Rectal smooth muscle tissue (tissue), 1 donor: ENCODE measurements at regions not wholly inside any gene's neighbourhood (a gene's known extent, or its start where the extent isn't known, plus 50 kb on each side); places are given as distances from the start of the nearest gene placed in this dataset.
"Not testable (repeated sequence)": the region's sequence is repeated elsewhere in the genome, so short reads cannot be mapped to it uniquely, and the experiment has no call there.

ENCODE experiments used
- H3K27ac ChIP-seq: one replicate; pipeline ENCODE4 v1.7.0; 2013; ENCODE audit warnings: low read depth, low read length, inconsistent platforms
- H3K27me3 ChIP-seq: one replicate; pipeline ENCODE4 v1.7.0; 2013; ENCODE audit warnings: low read length; ENCODE audit not compliant: control insufficient read depth, insufficient read depth
- H3K36me3 ChIP-seq: one replicate; pipeline ENCODE4 v1.7.0; 2013; ENCODE audit warnings: low read length; ENCODE audit not compliant: control insufficient read depth, insufficient read depth
- H3K4me1 ChIP-seq: one replicate; pipeline ENCODE4 v1.7.0; 2013; ENCODE audit warnings: low read length; ENCODE audit not compliant: control insufficient read depth, insufficient read depth
- H3K4me3 ChIP-seq: one replicate; pipeline ENCODE4 v1.7.0; 2013; ENCODE audit warnings: low read length
- H3K9ac ChIP-seq: one replicate; pipeline ENCODE4 v1.7.0; 2013; ENCODE audit warnings: low read length

GRCh38 chr16:47991491-47991890, 164.3 kb downstream of the ABCC12 start:
- Histone ChIP-seq H3K4me3 (no peak overlapping the region), H3K27ac (no peak overlapping the region), H3K9ac (no peak overlapping the region), H3K4me1 (no peaks in the 10 kb centered on the region), H3K36me3 (no peaks in the 10 kb centered on the region), H3K27me3 (no peaks in the 10 kb centered on the region)

DNA sequence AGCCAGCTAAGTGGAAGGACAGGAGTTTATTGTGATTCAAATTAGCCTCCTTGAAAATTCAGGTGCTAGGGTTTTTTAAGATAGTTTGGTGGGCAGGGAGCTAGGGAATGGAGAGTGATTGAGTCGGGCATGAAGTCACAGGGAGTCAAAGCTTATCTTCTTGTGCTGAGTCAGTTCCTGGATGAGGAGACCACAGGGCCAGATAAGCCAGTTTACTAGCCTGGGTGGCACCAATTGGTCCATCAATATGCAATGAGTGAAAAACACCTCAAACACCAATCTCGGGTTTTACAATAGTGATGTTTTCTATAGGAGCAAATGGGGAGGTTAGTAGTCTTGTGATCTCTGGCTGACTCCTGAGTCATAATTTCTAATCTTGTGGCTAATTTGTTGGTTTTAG, 165.1 kb downstream of the ABCC12 start:
- no peak overlapping the region for H3K27ac ChIP-seq
- no peaks in the 10 kb centered on the region for H3K27me3 ChIP-seq
- no peak overlapping the region for H3K4me3 ChIP-seq
- no peaks in the 10 kb centered on the region for H3K36me3 ChIP-seq
- H3K9ac ChIP-seq: no peak overlapping the region
- H3K4me1 ChIP-seq: no peaks in the 10 kb centered on the region

DNA sequence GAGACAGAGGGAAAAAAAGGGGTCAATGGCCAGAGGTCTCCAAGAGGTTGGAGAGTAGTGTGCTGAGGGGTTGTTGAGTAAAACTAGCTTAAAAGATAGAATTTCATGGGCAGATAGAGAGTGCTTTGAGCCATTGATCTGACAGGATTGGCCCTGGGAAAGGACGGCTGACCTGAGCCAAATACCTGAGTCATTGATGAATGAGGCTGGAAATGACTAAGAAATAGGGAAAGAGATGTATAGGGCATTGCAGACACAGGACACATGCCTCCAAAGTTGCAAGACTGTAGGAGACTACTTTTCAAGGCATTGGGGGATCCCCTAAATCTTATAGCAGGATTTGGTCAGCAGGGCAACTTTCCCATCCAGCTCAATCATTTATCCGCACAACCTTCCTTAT, 168.7 kb downstream of the ABCC12 start:
- Histone ChIP-seq H3K4me3 (no peak overlapping the region), H3K27me3 (no peaks in the 10 kb centered on the region), H3K4me1 (no peaks in the 10 kb centered on the region), H3K36me3 (no peaks in the 10 kb centered on the region), H3K27ac (no peak overlapping the region), H3K9ac (no peak overlapping the region)

- no peaks in the 10 kb centered on the region for H3K36me3 ChIP-seq
- no peak overlapping the region for H3K9ac ChIP-seq
- no peaks in the 10 kb centered on the region for H3K27me3 ChIP-seq
- no peak overlapping the region for H3K4me3 ChIP-seq
- H3K4me1 ChIP-seq: no peaks in the 10 kb centered on the region
- no peak overlapping the region for H3K27ac ChIP-seq
These were observed 169.8 kb downstream of the ABCC12 start for GRCh38 chr16:47986031-47986430.

GRCh38 chr16:47984669-47985068, 171.1 kb downstream of the ABCC12 start:
- H3K4me3 ChIP-seq: no peak overlapping the region
- H3K9ac ChIP-seq: no peak overlapping the region
- no peaks in the 10 kb centered on the region for H3K4me1 ChIP-seq
- H3K27me3 ChIP-seq: no peaks in the 10 kb centered on the region
- H3K36me3 ChIP-seq: no peaks in the 10 kb centered on the region
- H3K27ac ChIP-seq: no peak overlapping the region

- no peaks in the 10 kb centered on the region for H3K36me3 ChIP-seq
- no peak overlapping the region for H3K27ac ChIP-seq
- no peaks in the 10 kb centered on the region for H3K4me1 ChIP-seq
- no peak overlapping the region for H3K4me3 ChIP-seq
- no peak overlapping the region for H3K9ac ChIP-seq
- H3K27me3 ChIP-seq: no peaks in the 10 kb centered on the region
These were observed 171.7 kb downstream of the ABCC12 start for GRCh38 chr16:47983999-47984580.

GRCh38 chr16:47980212-47980611, 175.6 kb downstream of the ABCC12 start:
- no peak overlapping the region for H3K27ac ChIP-seq
- H3K27me3 ChIP-seq: no peaks in the 10 kb centered on the region
- H3K4me1 ChIP-seq: no peaks in the 10 kb centered on the region
- H3K4me3 ChIP-seq: no peak overlapping the region
- H3K9ac ChIP-seq: no peak overlapping the region
- H3K36me3 ChIP-seq: no peaks in the 10 kb centered on the region

DNA sequence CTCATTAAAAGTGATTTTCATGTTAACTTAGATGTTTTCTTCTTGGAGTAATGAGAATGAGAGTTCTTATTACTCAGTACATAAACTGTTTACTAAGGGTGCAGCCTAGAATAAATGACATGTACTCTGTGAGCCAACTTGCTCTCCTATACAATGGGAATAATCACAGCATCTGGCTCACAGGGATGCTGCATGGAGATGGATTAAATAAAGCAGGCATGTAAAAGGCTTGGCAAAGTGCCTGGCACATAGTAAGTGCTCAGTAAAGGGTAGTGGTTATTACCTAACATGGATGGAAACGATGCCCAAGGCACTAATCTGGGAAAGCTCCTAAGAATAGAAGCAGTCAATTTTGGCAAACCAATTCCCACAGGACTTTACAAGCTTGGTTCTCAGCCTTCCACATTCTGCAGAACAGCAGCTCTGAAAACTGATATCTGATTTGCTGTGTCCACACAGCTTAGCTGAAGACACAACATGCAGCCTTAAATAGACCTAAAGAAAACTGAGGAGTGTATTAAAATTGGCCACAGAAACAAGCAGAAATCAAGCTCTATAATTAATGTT, 176.1 kb downstream of the ABCC12 start:
- H3K27ac ChIP-seq: no peak overlapping the region

DNA sequence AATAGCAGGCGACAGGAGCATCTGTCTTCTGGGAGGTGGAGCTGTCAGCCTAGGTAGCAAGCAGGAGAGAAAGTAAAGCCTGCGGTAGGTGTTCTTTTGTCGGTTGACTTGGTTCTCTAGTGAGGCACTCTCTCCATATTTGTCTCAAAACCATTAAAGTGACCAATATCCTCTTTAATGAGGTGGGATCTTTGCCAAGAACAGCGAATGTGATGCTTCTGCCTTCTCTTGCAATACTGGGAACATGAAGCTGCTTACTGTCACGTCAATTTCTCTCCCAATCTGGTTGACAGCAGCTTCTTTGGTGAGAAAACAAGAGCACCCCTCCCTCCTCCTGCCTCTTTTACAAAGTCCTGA, 176.7 kb downstream of the ABCC12 start:
- H3K4me1 ChIP-seq: no peaks in the 10 kb centered on the region
- H3K27ac ChIP-seq: no peak overlapping the region
- no peaks in the 10 kb centered on the region for H3K36me3 ChIP-seq
- no peaks in the 10 kb centered on the region for H3K27me3 ChIP-seq
- H3K9ac ChIP-seq: no peak overlapping the region
- H3K4me3 ChIP-seq: no peak overlapping the region

More for the DNA sequence above, 176.1 kb downstream of the ABCC12 start:
- H3K36me3 ChIP-seq: no peaks in the 10 kb centered on the region
- no peak overlapping the region for H3K4me3 ChIP-seq
- no peaks in the 10 kb centered on the region for H3K27me3 ChIP-seq
- no peaks in the 10 kb centered on the region for H3K4me1 ChIP-seq
- H3K9ac ChIP-seq: no peak overlapping the region

- Histone ChIP-seq H3K9ac (no peak overlapping the region), H3K36me3 (no peaks in the 10 kb centered on the region), H3K4me3 (no peak overlapping the region), H3K27ac (no peak overlapping the region), H3K27me3 (no peaks in the 10 kb centered on the region), H3K4me1 (no peaks in the 10 kb centered on the region)
These were observed 177.2 kb downstream of the ABCC12 start for GRCh38 chr16:47978491-47979163.

- no peak overlapping the region for H3K4me3 ChIP-seq
- no peaks in the 10 kb centered on the region for H3K27me3 ChIP-seq
- no peak overlapping the region for H3K27ac ChIP-seq
- no peaks in the 10 kb centered on the region for H3K4me1 ChIP-seq
- no peak overlapping the region for H3K9ac ChIP-seq
- no peaks in the 10 kb centered on the region for H3K36me3 ChIP-seq
These were observed 178.0 kb downstream of the ABCC12 start for GRCh38 chr16:47977802-47978201.

GRCh38 chr16:47976636-47977210, 179.1 kb downstream of the ABCC12 start:
- Histone ChIP-seq H3K4me1 (no peaks in the 10 kb centered on the region), H3K27ac (no peak overlapping the region), H3K4me3 (no peak overlapping the region), H3K27me3 (no peaks in the 10 kb centered on the region), H3K36me3 (no peaks in the 10 kb centered on the region), H3K9ac (no peak overlapping the region)

DNA sequence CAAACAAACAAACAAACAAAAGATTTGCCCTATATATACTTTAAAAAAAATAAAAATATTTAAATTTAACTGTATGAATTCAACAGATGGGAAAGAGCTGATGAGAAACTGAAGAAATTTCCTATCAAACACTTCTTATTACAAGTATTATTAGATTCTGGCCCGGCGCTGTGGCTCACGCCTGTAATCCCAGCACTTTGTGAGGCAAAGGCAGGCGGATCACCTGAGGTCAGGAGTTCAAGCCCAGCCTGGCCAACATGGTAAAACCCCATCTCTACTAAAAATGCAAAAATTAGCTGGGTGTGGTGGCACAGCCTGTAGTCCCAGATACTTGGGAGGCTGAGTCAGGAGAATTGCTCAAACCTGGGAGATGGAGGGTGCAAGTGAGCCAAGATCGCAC, 180.8 kb downstream of the ABCC12 start:
- H3K9ac ChIP-seq: not testable (repeated sequence)

More for the DNA sequence above, 180.8 kb downstream of the ABCC12 start:
- H3K27me3 ChIP-seq, H3K36me3 ChIP-seq, H3K4me1 ChIP-seq, H3K27ac ChIP-seq, H3K4me3 ChIP-seq: not testable (repeated sequence)
